CD14-positive monocyte (primary cell): ENCODE measurements at regions not wholly inside any gene's neighbourhood (a gene's known extent, or its start where the extent isn't known, plus 50 kb on each side); places are given as distances from the start of the nearest gene placed in this dataset.

Experiments used
- DNase-seq, 3 donors: peaks; one replicate each; pipeline ENCODE4 v3.0.0-alpha.2; 2011 to 2022
- H2AFZ ChIP-seq: 2 replicates; pipeline ENCODE4 v1.6.0; 2012; ENCODE audit warnings: mild to moderate bottlenecking, low read depth, low read length, inconsistent platforms; ENCODE audit not compliant: insufficient read depth, poor library complexity, severe bottlenecking
- H3K27ac ChIP-seq, 2 donors: 1 replicate in 1 of 2; 2 replicates in 1 of 2; pipeline ENCODE4 v1.5.1; 2012 to 2013; ENCODE audit warnings: low read length in 2 of 2, control low read depth in 1 of 2, inconsistent platforms in 1 of 2, low read depth in 1 of 2, mild to moderate bottlenecking in 1 of 2
- H3K27me3 ChIP-seq, 2 donors: one replicate each; pipeline versions ENCODE4 v1.6.0 to v1.6.1; 2011 to 2013; ENCODE audit warnings: low read length in 2 of 2; ENCODE audit not compliant: control insufficient read depth in 2 of 2, insufficient read depth in 2 of 2
- H3K36me3 ChIP-seq, 2 donors: replicated peaks in 1 of 2; 1 replicate in 1 of 2; 2 replicates in 1 of 2; pipeline versions ENCODE4 v1.5.1 to v1.6.1; 2012 to 2013; ENCODE audit warnings: low read length in 2 of 2, control low read depth in 1 of 2, inconsistent platforms in 1 of 2, mild to moderate bottlenecking in 1 of 2; ENCODE audit not compliant: insufficient read depth in 2 of 2, control insufficient read depth in 1 of 2
- H3K4me1 ChIP-seq, 2 donors: 1 replicate in 1 of 2; 2 replicates in 1 of 2; pipeline versions ENCODE4 v1.5.1 to v1.6.1; 2012 to 2013; ENCODE audit warnings: low read length in 2 of 2, control low read depth in 1 of 2, inconsistent platforms in 1 of 2, mild to moderate bottlenecking in 1 of 2, moderate library complexity in 1 of 2; ENCODE audit not compliant: insufficient read depth in 2 of 2, control insufficient read depth in 1 of 2
- H3K4me2 ChIP-seq: replicated peaks from 2 replicates; pipeline ENCODE3; 2012; ENCODE audit warnings: low read length, moderate library complexity, mild to moderate bottlenecking; ENCODE audit not compliant: poor library complexity, severe bottlenecking; ENCODE audit errors: extremely low read depth
- H3K4me3 ChIP-seq, 3 experiments: fragments of 200-600 bp in 1 of 3; sonication (generic) in 1 of 3; replicated peaks in 1 of 3; 1 replicate in 2 of 3; 2 replicates in 1 of 3; pipeline ENCODE4 v1.5.1; 2011 to 2013; ENCODE audit warnings: low read length in 3 of 3, mild to moderate bottlenecking in 3 of 3, control low read depth in 2 of 3, low read depth in 2 of 3, inconsistent platforms in 1 of 3, moderate library complexity in 1 of 3
- H3K79me2 ChIP-seq: 2 replicates; pipeline ENCODE4 v1.6.0; 2012; ENCODE audit warnings: mild to moderate bottlenecking, control low read depth, inconsistent platforms, low read length, moderate library complexity; ENCODE audit not compliant: insufficient read depth
- H3K9ac ChIP-seq: 2 replicates; pipeline ENCODE4 v1.6.0; 2017; ENCODE audit warnings: low read length, mild to moderate bottlenecking; ENCODE audit not compliant: insufficient read depth, poor library complexity, severe bottlenecking
- H3K9me3 ChIP-seq, 2 donors: replicated peaks in 1 of 2; 1 replicate in 1 of 2; 2 replicates in 1 of 2; pipeline versions ENCODE4 v1.5.1 to v1.6.1; 2012 to 2013; ENCODE audit warnings: low read length in 2 of 2, control low read depth in 1 of 2; ENCODE audit not compliant: control insufficient read depth in 1 of 2, insufficient read depth in 1 of 2
- H4K20me1 ChIP-seq: 2 replicates; pipeline ENCODE4 v1.6.0; 2012; ENCODE audit warnings: mild to moderate bottlenecking, low read length, control low read depth, moderate library complexity; ENCODE audit not compliant: insufficient read depth
- H3K27ac Mint-ChIP-seq, 7 donors: one replicate each; pipeline ENCODE4 v1.8.0; 2020; ENCODE audit warnings: mild to moderate bottlenecking in 7 of 7, mixed read lengths in 7 of 7, moderate library complexity in 6 of 7, inconsistent platforms in 2 of 7
- H3K27me3 Mint-ChIP-seq, 3 donors: one replicate each; pipeline ENCODE4 v1.8.0; 2021 to 2022; ENCODE audit warnings: low read depth in 3 of 3, mild to moderate bottlenecking in 3 of 3, mixed read lengths in 3 of 3, moderate library complexity in 3 of 3, inconsistent platforms in 1 of 3
- H3K36me3 Mint-ChIP-seq, 2 donors: one replicate each; pipeline ENCODE4 v1.8.0; 2020; ENCODE audit warnings: mixed read lengths in 2 of 2, inconsistent platforms in 1 of 2, mild to moderate bottlenecking in 1 of 2
- H3K4me1 Mint-ChIP-seq: one replicate; pipeline ENCODE4 v1.8.0; 2020; ENCODE audit warnings: mild to moderate bottlenecking, mixed read lengths
- H3K4me3 Mint-ChIP-seq, 2 donors: one replicate each; pipeline ENCODE4 v1.8.0; 2020; ENCODE audit warnings: mild to moderate bottlenecking in 2 of 2, mixed read lengths in 2 of 2, moderate library complexity in 1 of 2
- H3K9me3 Mint-ChIP-seq, 7 donors: one replicate each; pipeline ENCODE4 v1.8.0; 2020 to 2022; ENCODE audit warnings: mixed read lengths in 7 of 7, mild to moderate bottlenecking in 6 of 7, moderate library complexity in 6 of 7, inconsistent platforms in 2 of 7
- CTCF ChIP-seq: fragments of 200-600 bp; IDR thresholded peaks from one replicate; pipeline ENCODE4 v1.8.0; 2022; ENCODE audit warnings: antibody characterized with exemption, mild to moderate bottlenecking
- WGBS: methylation state at CpG from one replicate; pipeline ENCODE4 v1.1.5; 2013; ENCODE audit warnings: missing lambda C conversion rate; ENCODE audit not compliant: insufficient coverage; 5-methylcytosine and 5-hydroxymethylcytosine counted together
- intact Hi-C, 2 donors: fragments of 100-400 bp; cut with micrococcal nuclease; formaldehyde crosslinking; loops; one replicate each; pipeline versions ENCODE4 v1.15.0 to v1.15.1; 2023

- Mint-ChIP-seq H3K4me3 (no peak overlapping the region), H3K9me3 (peaks cover 0 to 2% (median 0%) of the 10 kb centered on the region in 7 donors), H3K27me3 (no peaks in the 10 kb centered on the region), H3K4me1 (no peaks in the 10 kb centered on the region), H3K27ac (no peak overlapping the region), H3K36me3 (peaks cover 2 to 3% of the 10 kb centered on the region in 2 donors)
- H3K79me2 ChIP-seq: no peaks in the 10 kb centered on the region
- DNase-seq: no peak
- H3K27ac ChIP-seq: no peak overlapping the region
- H3K4me2 ChIP-seq: no peak overlapping the region
- H3K9me3 ChIP-seq: no peaks in the 10 kb centered on the region
- TF ChIP-seq CTCF: no peak
- no peaks in the 10 kb centered on the region for H3K4me1 ChIP-seq
- H3K4me3 ChIP-seq: no peak overlapping the region
- H2AFZ ChIP-seq: no peak overlapping the region
- intact Hi-C loops: no loop called here
- no peak overlapping the region for H3K9ac ChIP-seq
- H4K20me1 ChIP-seq: no peaks in the 10 kb centered on the region
- no CpG with 5 or more reads among the region's 1 CpG for WGBS
- H3K27me3 ChIP-seq: no peaks in the 10 kb centered on the region
- H3K36me3 ChIP-seq: no peaks in the 10 kb centered on the region
Observed at GRCh38 chr5:91438871-91439270, 55.8 kb upstream of the ARRDC3 start.

GRCh38 chr5:91436241-91436640, 53.1 kb upstream of the ARRDC3 start:
- Mint-ChIP-seq H3K4me1 (no peaks in the 10 kb centered on the region), H3K27ac (no peak overlapping the region), H3K27me3 (no peaks in the 10 kb centered on the region), H3K36me3 (peaks cover 0 to 2% of the 10 kb centered on the region in 2 donors), H3K9me3 (peaks cover 0 to 2% (median 0%) of the 10 kb centered on the region in 7 donors), H3K4me3 (no peak overlapping the region)
- no peaks in the 10 kb centered on the region for H3K9me3 ChIP-seq
- H3K36me3 ChIP-seq: no peaks in the 10 kb centered on the region
- no peak overlapping the region for H3K9ac ChIP-seq
- no peaks in the 10 kb centered on the region for H3K79me2 ChIP-seq
- WGBS: no CpG with 5 or more reads among the region's 3 CpGs
- no peak overlapping the region for H3K4me3 ChIP-seq
- DNase-seq: no peak
- no peaks in the 10 kb centered on the region for H4K20me1 ChIP-seq
- no peaks in the 10 kb centered on the region for H3K27me3 ChIP-seq
- no peak for TF ChIP-seq CTCF
- no peak overlapping the region for H3K27ac ChIP-seq
- no peak overlapping the region for H2AFZ ChIP-seq
- no peak overlapping the region for H3K4me2 ChIP-seq
- intact Hi-C loops: no loop called here
- H3K4me1 ChIP-seq: no peaks in the 10 kb centered on the region
